Mesenchymal stem cell (in vitro differentiated cells and primary cell): ENCODE measurements at regions not wholly inside any gene's neighbourhood (a gene's known extent, or its start where the extent isn't known, plus 50 kb on each side); places are given as distances from the start of the nearest gene placed in this dataset.

Experiments used
- DNase-seq: peaks from one replicate; pipeline ENCODE4 v3.0.0-alpha.2; 2013
- H2AFZ ChIP-seq: one replicate; pipeline ENCODE4 v1.6.1; 2013; ENCODE audit warnings: low read depth, mild to moderate bottlenecking, control low read depth, inconsistent platforms, low read length, moderate library complexity
- H2AK5ac ChIP-seq: 2 replicates; pipeline ENCODE4 v1.6.1; 2013; ENCODE audit warnings: low read length, moderate library complexity, mild to moderate bottlenecking, inconsistent platforms; ENCODE audit not compliant: severe bottlenecking
- H2BK120ac ChIP-seq: one replicate; pipeline ENCODE4 v1.6.1; 2013; ENCODE audit warnings: low read depth, mild to moderate bottlenecking, inconsistent platforms, low read length, moderate library complexity
- H2BK12ac ChIP-seq, 2 experiments: one replicate each; pipeline ENCODE4 v1.6.1; 2013; ENCODE audit warnings: inconsistent platforms in 2 of 2, low read length in 2 of 2, mild to moderate bottlenecking in 2 of 2, moderate library complexity in 2 of 2, control low read depth in 1 of 2
- H2BK15ac ChIP-seq: one replicate; pipeline ENCODE4 v1.6.1; 2013; ENCODE audit warnings: mild to moderate bottlenecking, low read depth, inconsistent platforms; ENCODE audit not compliant: poor library complexity, severe bottlenecking
- H2BK5ac ChIP-seq: 2 replicates; pipeline ENCODE4 v1.6.1; 2013; ENCODE audit warnings: low read depth, mild to moderate bottlenecking, low read length, control low read depth, inconsistent platforms; ENCODE audit not compliant: poor library complexity, severe bottlenecking
- H3K14ac ChIP-seq, 2 experiments: one replicate each; pipeline ENCODE4 v1.6.1; 2013; ENCODE audit warnings: inconsistent platforms in 2 of 2, low read length in 2 of 2, control low read depth in 1 of 2, mild to moderate bottlenecking in 1 of 2, moderate library complexity in 1 of 2
- H3K18ac ChIP-seq, 2 experiments: one replicate each; pipeline ENCODE4 v1.6.1; 2013; ENCODE audit warnings: inconsistent platforms in 2 of 2, low read length in 2 of 2, control low read depth in 1 of 2, low read depth in 1 of 2, mild to moderate bottlenecking in 1 of 2
- H3K23ac ChIP-seq, 2 experiments: one replicate each; pipeline ENCODE4 v1.6.1; 2013; ENCODE audit warnings: inconsistent platforms in 2 of 2, low read length in 2 of 2, mild to moderate bottlenecking in 2 of 2, moderate library complexity in 2 of 2, control low read depth in 1 of 2
- H3K27ac ChIP-seq: 2 replicates; pipeline ENCODE4 v1.5.1; 2013; ENCODE audit warnings: mild to moderate bottlenecking, moderate library complexity, low read length, control low read depth, inconsistent platforms; ENCODE audit not compliant: poor library complexity, severe bottlenecking
- H3K27me3 ChIP-seq, 2 experiments: 2 replicates each; pipeline versions ENCODE4 v1.6.1 to v1.7.0; 2013; ENCODE audit warnings: low read length in 2 of 2, mild to moderate bottlenecking in 2 of 2, moderate library complexity in 2 of 2, control low read depth in 1 of 2, inconsistent platforms in 1 of 2; ENCODE audit not compliant: control insufficient read depth in 1 of 2, insufficient read depth in 1 of 2
- H3K36me3 ChIP-seq, 2 experiments: 2 replicates each; pipeline versions ENCODE4 v1.6.1 to v1.7.0; 2013; ENCODE audit warnings: low read length in 2 of 2, control low read depth in 1 of 2, inconsistent platforms in 1 of 2, low read depth in 1 of 2, mild to moderate bottlenecking in 1 of 2; ENCODE audit not compliant: insufficient read depth in 2 of 2, control insufficient read depth in 1 of 2
- H3K4ac ChIP-seq, 2 experiments: one replicate each; pipeline ENCODE4 v1.6.1; 2013; ENCODE audit warnings: inconsistent platforms in 2 of 2, low read length in 2 of 2, mild to moderate bottlenecking in 2 of 2, moderate library complexity in 2 of 2, control low read depth in 1 of 2, low read depth in 1 of 2
- H3K4me1 ChIP-seq: 2 replicates; pipeline ENCODE4 v1.6.1; 2013; ENCODE audit warnings: low read depth, low read length, control low read depth; ENCODE audit not compliant: control insufficient read depth, insufficient read depth
- H3K4me2 ChIP-seq: 2 replicates; pipeline ENCODE4 v1.6.1; 2013; ENCODE audit warnings: low read length, mild to moderate bottlenecking, inconsistent platforms; ENCODE audit not compliant: poor library complexity, severe bottlenecking
- H3K4me3 ChIP-seq, 2 experiments: 2 replicates each; pipeline versions ENCODE4 v1.5.1 to v1.7.0; 2013; ENCODE audit warnings: low read length in 2 of 2, mild to moderate bottlenecking in 2 of 2, control low read depth in 1 of 2, low read depth in 1 of 2; ENCODE audit not compliant: insufficient read depth in 1 of 2
- H3K79me1 ChIP-seq: replicated peaks from 2 replicates; pipeline ENCODE4 v1.6.1; 2013; ENCODE audit warnings: mild to moderate bottlenecking, control low read depth, low read length, inconsistent platforms; ENCODE audit not compliant: poor library complexity, severe bottlenecking
- H3K9ac ChIP-seq: 2 replicates; pipeline ENCODE4 v1.7.0; 2013; ENCODE audit warnings: mild to moderate bottlenecking, low read length, moderate library complexity
- H3K9me3 ChIP-seq: 2 replicates; pipeline ENCODE4 v1.7.0; 2013; ENCODE audit warnings: mild to moderate bottlenecking, low read length; ENCODE audit not compliant: control insufficient read depth
- H4K8ac ChIP-seq: one replicate; pipeline ENCODE4 v1.6.1; 2013; ENCODE audit warnings: inconsistent platforms, mild to moderate bottlenecking, low read length, moderate library complexity
- H4K91ac ChIP-seq: one replicate; pipeline ENCODE4 v1.6.1; 2013; ENCODE audit warnings: mild to moderate bottlenecking, low read length, inconsistent platforms
- WGBS: methylation state at CpG from one replicate; pipeline ENCODE4 v1.1.7; 2013; ENCODE audit warnings: mixed read lengths; 5-methylcytosine and 5-hydroxymethylcytosine counted together

GRCh38 chr7:124575176-124575575, 190.4 kb downstream of the GPR37 start:
- Histone ChIP-seq H3K79me1 (no peaks in the 10 kb centered on the region), H3K27ac (no peak overlapping the region), H2BK15ac (no peak overlapping the region), H3K23ac (no peak overlapping the region), H4K91ac (no peak overlapping the region), H3K4me3 (no peak overlapping the region), H2AFZ (no peak overlapping the region), H3K4me2 (no peak overlapping the region), H2AK5ac (no peak overlapping the region), H3K9me3 (peaks cover 3% of the 10 kb centered on the region), H3K4me1 (no peaks in the 10 kb centered on the region), H2BK120ac (no peak overlapping the region), H4K8ac (no peak overlapping the region), H3K18ac (no peak overlapping the region), H3K4ac (no peak overlapping the region), H3K9ac (no peak overlapping the region), H2BK5ac (no peak overlapping the region), H2BK12ac (no peak overlapping the region), H3K36me3 (no peaks in the 10 kb centered on the region), H3K14ac (no peak overlapping the region), H3K27me3 (no peaks in the 10 kb centered on the region)
- DNase-seq, result no peak
- WGBS, result 92% methylated on average over 3 of the region's 3 CpGs

GRCh38 chr7:124570558-124570957, 195.0 kb downstream of the GPR37 start:
- no peaks in the 10 kb centered on the region for H3K79me1 ChIP-seq
- no peak overlapping the region for H3K23ac ChIP-seq
- H2AFZ ChIP-seq, result no peak overlapping the region
- no peak overlapping the region for H3K4ac ChIP-seq
- no peak overlapping the region for H3K9ac ChIP-seq
- no peak overlapping the region for H4K8ac ChIP-seq
- peaks cover 5% of the 10 kb centered on the region for H3K9me3 ChIP-seq
- H3K4me3 ChIP-seq, result no peak overlapping the region
- no peak overlapping the region for H2BK15ac ChIP-seq
- H2BK120ac ChIP-seq, result no peak overlapping the region
- 88% methylated on average over 1 of the region's 2 CpGs for WGBS
- no peak overlapping the region for H2BK12ac ChIP-seq
- no peaks in the 10 kb centered on the region for H3K36me3 ChIP-seq
- H3K18ac ChIP-seq, result no peak overlapping the region
- no peak overlapping the region for H2AK5ac ChIP-seq
- no peaks in the 10 kb centered on the region for H3K4me1 ChIP-seq
- H4K91ac ChIP-seq, result no peak overlapping the region
- H3K27ac ChIP-seq, result no peak overlapping the region
- no peak overlapping the region for H2BK5ac ChIP-seq
- no peaks in the 10 kb centered on the region for H3K27me3 ChIP-seq
- H3K14ac ChIP-seq, result no peak overlapping the region
- DNase-seq, result no peak
- H3K4me2 ChIP-seq, result no peak overlapping the region

- Histone ChIP-seq H3K79me1 (no peaks in the 10 kb centered on the region), H2BK5ac (no peak overlapping the region)
Observed at GRCh38 chr7:124566583-124566982, 199.0 kb downstream of the GPR37 start.

GRCh38 chr7:124557587-124557986, 208.0 kb downstream of the GPR37 start:
- WGBS, result no CpG with 5 or more reads among the region's 1 CpG
- no peak overlapping the region for H3K18ac ChIP-seq

More at GRCh38 chr7:124566583-124566982, 199.0 kb downstream of the GPR37 start:
- Histone ChIP-seq H4K8ac (no peak overlapping the region), H3K18ac (peak overlapping the region in 1 of 2 experiments; percentile 2), H2BK15ac (no peak overlapping the region), H3K36me3 (no peaks in the 10 kb centered on the region), H2AK5ac (no peak overlapping the region), H3K9ac (no peak overlapping the region), H3K27ac (peak overlapping the region; percentile 80), H3K9me3 (peaks cover 9% of the 10 kb centered on the region), H4K91ac (no peak overlapping the region), H3K14ac (no peak overlapping the region), H2BK12ac (no peak overlapping the region), H3K27me3 (no peaks in the 10 kb centered on the region), H3K23ac (no peak overlapping the region), H3K4me1 (no peaks in the 10 kb centered on the region), H3K4me3 (no peak overlapping the region), H3K4me2 (no peak overlapping the region), H2BK120ac (no peak overlapping the region), H3K4ac (no peak overlapping the region), H2AFZ (no peak overlapping the region)
- peak; percentile 30 for DNase-seq
- 86% methylated on average over 3 of the region's 5 CpGs for WGBS

More at GRCh38 chr7:124557587-124557986, 208.0 kb downstream of the GPR37 start:
- H4K91ac ChIP-seq, result no peak overlapping the region
- no peak overlapping the region for H2BK5ac ChIP-seq
- no peak overlapping the region for H3K4me3 ChIP-seq
- H2BK12ac ChIP-seq, result no peak overlapping the region
- H3K4me2 ChIP-seq, result no peak overlapping the region
- H3K9ac ChIP-seq, result no peak overlapping the region
- no peaks in the 10 kb centered on the region for H3K4me1 ChIP-seq
- H3K23ac ChIP-seq, result no peak overlapping the region
- no peak overlapping the region for H2BK120ac ChIP-seq
- no peaks in the 10 kb centered on the region for H3K79me1 ChIP-seq
- no peaks in the 10 kb centered on the region for H3K27me3 ChIP-seq
- H3K9me3 ChIP-seq, result no peaks in the 10 kb centered on the region
- no peak overlapping the region for H2AFZ ChIP-seq
- H3K14ac ChIP-seq, result no peak overlapping the region
- H2BK15ac ChIP-seq, result no peak overlapping the region
- no peaks in the 10 kb centered on the region for H3K36me3 ChIP-seq
- H4K8ac ChIP-seq, result no peak overlapping the region
- H2AK5ac ChIP-seq, result no peak overlapping the region
- DNase-seq, result no peak
- H3K27ac ChIP-seq, result no peak overlapping the region
- H3K4ac ChIP-seq, result no peak overlapping the region
